Epithelial cell of proximal tubule (primary cell): ENCODE measurements at regions not wholly inside any gene's neighbourhood (a gene's known extent, or its start where the extent isn't known, plus 50 kb on each side); places are given as distances from the start of the nearest gene placed in this dataset.

Experiments
- DNase-seq: peaks from one replicate; pipeline ENCODE4 v3.0.0-alpha.2; 2011; ENCODE audit warnings: low read depth
- H3K4me3 ChIP-seq: 2 replicates; pipeline ENCODE4 v1.5.1; 2011; ENCODE audit warnings: low read depth, mild to moderate bottlenecking, low read length
- TF ChIP-seq, protein P1 (sequence below): conservative IDR thresholded peaks from 2 replicates; pipeline ENCODE4 v1.5.1; 2012; ENCODE audit warnings: low read depth, mild to moderate bottlenecking, low read length

DNA sequence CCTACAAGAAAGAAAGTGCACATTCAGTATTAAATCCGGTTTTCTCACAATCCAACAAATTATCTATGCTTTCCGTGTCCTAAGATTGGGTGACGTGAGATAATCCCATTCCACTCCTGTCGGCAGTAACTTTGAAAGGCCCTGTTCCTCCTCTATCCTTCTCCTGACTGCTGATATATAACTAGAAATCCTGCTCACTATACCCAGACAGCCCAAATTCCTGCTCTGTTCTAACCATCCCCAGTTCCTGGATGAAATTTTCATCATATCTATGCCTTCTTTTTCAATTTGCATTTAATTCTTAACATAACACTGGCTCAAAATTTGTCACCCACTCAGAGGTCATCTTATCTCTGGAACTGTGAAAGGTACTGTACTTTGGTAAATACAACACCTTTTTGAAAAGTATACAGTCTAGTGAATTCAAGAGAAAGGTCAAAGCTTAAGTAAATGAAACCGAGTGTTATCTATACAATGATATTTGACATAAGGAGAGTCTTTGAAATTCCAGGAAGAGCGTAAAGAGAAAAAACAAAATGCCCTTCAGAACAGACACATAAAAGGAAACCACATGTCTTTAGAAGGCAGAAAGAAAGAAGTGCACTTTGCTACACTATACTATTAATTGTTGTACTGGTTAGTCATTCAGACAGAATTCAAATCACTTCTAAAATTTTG is 200.5 kb upstream of the NEGR1 start:
- DNase-seq, result no peak
- TF ChIP-seq, protein P1, sequence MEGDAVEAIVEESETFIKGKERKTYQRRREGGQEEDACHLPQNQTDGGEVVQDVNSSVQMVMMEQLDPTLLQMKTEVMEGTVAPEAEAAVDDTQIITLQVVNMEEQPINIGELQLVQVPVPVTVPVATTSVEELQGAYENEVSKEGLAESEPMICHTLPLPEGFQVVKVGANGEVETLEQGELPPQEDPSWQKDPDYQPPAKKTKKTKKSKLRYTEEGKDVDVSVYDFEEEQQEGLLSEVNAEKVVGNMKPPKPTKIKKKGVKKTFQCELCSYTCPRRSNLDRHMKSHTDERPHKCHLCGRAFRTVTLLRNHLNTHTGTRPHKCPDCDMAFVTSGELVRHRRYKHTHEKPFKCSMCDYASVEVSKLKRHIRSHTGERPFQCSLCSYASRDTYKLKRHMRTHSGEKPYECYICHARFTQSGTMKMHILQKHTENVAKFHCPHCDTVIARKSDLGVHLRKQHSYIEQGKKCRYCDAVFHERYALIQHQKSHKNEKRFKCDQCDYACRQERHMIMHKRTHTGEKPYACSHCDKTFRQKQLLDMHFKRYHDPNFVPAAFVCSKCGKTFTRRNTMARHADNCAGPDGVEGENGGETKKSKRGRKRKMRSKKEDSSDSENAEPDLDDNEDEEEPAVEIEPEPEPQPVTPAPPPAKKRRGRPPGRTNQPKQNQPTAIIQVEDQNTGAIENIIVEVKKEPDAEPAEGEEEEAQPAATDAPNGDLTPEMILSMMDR, result no peak

DNA sequence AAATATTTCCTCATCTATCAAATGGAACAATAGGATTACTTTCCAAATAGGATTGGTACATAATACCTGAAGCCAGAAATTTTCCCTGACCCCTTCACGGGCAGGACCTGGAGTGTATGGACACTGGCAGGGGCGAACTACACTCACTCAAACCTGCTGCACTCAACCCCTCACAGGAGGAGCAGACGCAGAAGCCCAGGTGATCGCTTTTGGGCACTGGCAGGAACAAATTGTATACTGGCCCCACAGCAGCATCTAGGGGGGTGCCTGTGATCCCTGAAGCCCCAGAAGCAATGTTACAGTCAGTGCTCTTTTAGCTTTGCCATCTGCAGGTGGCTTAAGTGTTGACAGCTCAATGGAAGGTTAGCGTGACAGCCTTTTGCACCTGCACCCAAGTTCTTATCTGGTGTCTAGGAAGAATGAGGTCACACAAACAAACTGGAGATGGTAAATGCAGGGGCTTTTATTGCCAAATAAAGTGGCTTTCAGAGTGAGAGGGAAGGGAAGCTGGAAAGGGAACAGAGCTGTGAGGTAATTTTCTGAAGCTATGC is 199.2 kb upstream of the NEGR1 start:
- DNase-seq, result no peak
- no peak overlapping the region for H3K4me3 ChIP-seq
- TF ChIP-seq, protein P1, result no peak

More for the DNA sequence above, 200.5 kb upstream of the NEGR1 start:
- H3K4me3 ChIP-seq, result no peak overlapping the region

DNA sequence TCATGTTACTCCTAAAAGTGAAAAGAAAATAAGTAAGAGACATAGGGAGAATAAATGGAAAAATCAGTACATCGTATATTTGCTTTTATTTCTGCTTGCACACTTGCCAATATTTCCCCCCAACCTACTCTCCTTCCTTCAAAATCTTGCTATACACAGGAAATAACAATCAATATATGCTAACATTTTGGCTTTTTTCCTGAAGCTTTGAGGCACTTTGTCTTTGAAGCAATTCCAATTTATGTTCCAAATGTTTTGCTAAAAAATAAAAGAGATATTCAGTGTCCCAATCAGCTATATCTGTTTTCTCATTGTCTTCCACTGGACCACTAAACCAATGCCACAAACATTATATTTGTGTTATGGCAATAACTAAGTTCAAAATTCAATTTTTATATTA is 184.0 kb upstream of the NEGR1 start:
- TF ChIP-seq, protein P1, result no peak
- no peak overlapping the region for H3K4me3 ChIP-seq
- DNase-seq, result no peak

DNA sequence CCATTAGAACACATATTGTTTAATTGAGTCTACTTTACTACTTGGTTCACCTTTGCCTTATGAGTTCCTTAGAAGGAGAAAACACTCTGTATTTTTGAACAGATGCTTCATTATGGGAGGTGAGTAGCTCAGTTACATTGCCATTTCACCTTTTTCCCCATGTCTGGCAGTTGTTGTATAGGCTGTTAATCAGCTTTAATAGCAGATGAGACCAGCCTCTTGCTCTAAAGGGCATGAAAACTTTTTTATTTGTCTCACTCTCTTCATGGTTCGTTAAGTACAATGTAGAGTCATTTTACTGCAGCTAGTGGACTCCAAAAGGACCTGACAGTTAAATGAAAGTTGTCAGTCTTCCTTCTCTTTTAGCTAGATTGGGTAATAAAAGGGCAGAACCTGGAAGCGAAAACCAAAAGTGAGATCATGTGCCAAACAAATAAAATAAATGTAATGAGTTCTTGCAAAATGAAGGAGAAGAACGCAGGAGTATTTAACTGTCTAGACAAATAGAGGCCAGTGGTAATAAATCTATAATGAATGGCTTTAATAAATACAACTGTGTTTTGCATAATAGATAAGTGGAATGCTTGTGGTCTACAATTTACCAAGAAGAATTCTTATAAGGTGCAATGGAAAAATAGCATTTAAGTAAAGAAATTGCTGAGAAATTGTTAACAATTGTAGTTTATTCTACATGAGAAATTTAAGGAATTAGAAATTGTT is 180.0 kb upstream of the NEGR1 start:
- TF ChIP-seq, protein P1, result no peak
- DNase-seq, result no peak
- H3K4me3 ChIP-seq, result no peak overlapping the region

DNA sequence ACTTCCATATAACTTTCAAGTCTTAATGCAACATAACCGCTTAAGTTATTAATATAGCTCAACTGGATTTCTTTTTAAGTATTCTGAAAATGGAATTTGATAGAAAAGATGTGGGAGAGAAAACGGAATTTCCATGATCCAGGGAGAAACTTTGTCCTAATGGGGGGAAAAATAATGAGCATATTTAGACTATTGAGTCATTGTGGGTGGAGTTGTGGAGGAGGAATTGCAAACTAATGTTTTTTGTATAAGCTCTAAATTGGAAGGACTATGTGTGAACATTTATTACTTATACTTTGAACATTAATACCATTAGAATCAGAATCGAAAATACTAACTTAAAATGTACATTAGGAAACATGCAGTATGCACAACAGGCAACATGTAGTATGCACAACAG is 159.9 kb upstream of the NEGR1 start:
- H3K4me3 ChIP-seq, result no peak overlapping the region
- DNase-seq, result no peak
- TF ChIP-seq, protein P1, result no peak

DNA sequence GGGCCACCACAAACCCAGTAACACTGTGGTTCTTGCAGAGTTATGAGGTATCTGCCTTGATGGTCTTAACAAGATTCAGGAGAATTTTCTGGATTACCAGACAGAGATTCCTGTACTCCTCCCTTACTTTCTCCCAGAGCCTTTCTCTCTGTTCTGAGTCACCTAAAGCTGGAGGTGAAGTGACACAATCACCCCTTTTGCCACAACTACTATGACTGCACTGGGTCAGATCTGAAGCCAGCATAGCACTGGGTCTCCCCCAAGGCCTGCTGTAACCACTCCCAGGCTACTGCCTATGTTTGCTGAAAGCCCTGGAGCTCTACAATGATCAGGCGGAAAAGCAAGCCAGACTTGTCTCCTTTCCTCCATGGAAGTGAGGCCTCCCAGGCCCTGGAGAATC is 156.7 kb upstream of the NEGR1 start:
- DNase-seq, result no peak
- TF ChIP-seq, protein P1, result no peak
- no peak overlapping the region for H3K4me3 ChIP-seq
